AG09309 (cell line): ENCODE measurements at regions not wholly inside any gene's neighbourhood (a gene's known extent, or its start where the extent isn't known, plus 50 kb on each side); places are given as distances from the start of the nearest gene placed in this dataset.

Source experiments
- DNase-seq: peaks from one replicate; pipeline ENCODE4 v3.0.0-alpha.2; 2010; ENCODE audit warnings: low read depth
- H3K4me3 ChIP-seq: 2 replicates; pipeline ENCODE4 v1.5.1; 2011; ENCODE audit warnings: mild to moderate bottlenecking, low read depth, low read length, moderate library complexity; ENCODE audit not compliant: control insufficient read depth
- CTCF ChIP-seq: IDR thresholded peaks from 2 replicates; pipeline ENCODE4 v1.5.1; 2011; ENCODE audit warnings: mild to moderate bottlenecking, low read depth, low read length, inconsistent platforms; ENCODE audit not compliant: insufficient read depth, control insufficient read depth; ENCODE audit errors: missing control alignments

- H3K4me3 ChIP-seq, result no peak overlapping the region
- TF ChIP-seq CTCF, result no peak
- no peak for DNase-seq
Observed at GRCh38 chr11:93084727-93085505, 112.9 kb downstream of the SLC36A4 start.

GRCh38 chr11:93089474-93090102, 108.2 kb downstream of the SLC36A4 start:
- DNase-seq, result peak; percentile 24
- no peak overlapping the region for H3K4me3 ChIP-seq
- TF ChIP-seq CTCF, result peak; percentile 73
